Sigmoid colon (tissue), 6 donors: ENCODE measurements at regions not wholly inside any gene's neighbourhood (a gene's known extent, or its start where the extent isn't known, plus 50 kb on each side); places are given as distances from the start of the nearest gene placed in this dataset.

Experiments used
- DNase-seq: peaks from one replicate; pipeline ENCODE4 v3.0.0-alpha.2; 2019
- H3K27ac ChIP-seq, 4 donors: fragments of 200-600 bp; sonication (generic); one replicate each; pipeline ENCODE4 v1.5.1; 2016 to 2019; ENCODE audit warnings: mild to moderate bottlenecking in 1 of 4
- H3K27me3 ChIP-seq, 3 donors: fragments of 200-600 bp; sonication (generic); one replicate each; pipeline ENCODE4 v1.5.1; 2019; ENCODE audit warnings: mild to moderate bottlenecking in 1 of 3
- H3K36me3 ChIP-seq, 4 donors: fragments of 200-600 bp; sonication (generic); one replicate each; pipeline ENCODE4 v1.5.1; 2016 to 2019
- H3K4me1 ChIP-seq, 4 donors: fragments of 200-600 bp; sonication (generic); one replicate each; pipeline ENCODE4 v1.5.1; 2017 to 2019
- H3K4me3 ChIP-seq, 4 donors: fragments of 200-600 bp; sonication (generic); one replicate each; pipeline ENCODE4 v1.5.1; 2017 to 2019; ENCODE audit warnings: mild to moderate bottlenecking in 2 of 4, moderate library complexity in 1 of 4
- H3K9me3 ChIP-seq, 4 donors: fragments of 200-600 bp in 3 of 4; sonication (generic) in 3 of 4; one replicate each; pipeline versions ENCODE4 v1.5.1 to v1.6.1; 2013 to 2019
- EP300 ChIP-seq, 4 donors: sonication (generic); formaldehyde crosslinking; IDR thresholded peaks; one replicate each; pipeline ENCODE4 v1.6.1; 2017; ENCODE audit warnings: antibody characterized with exemption in 4 of 4
- POLR2A ChIP-seq, 2 donors: fragments of 450-650 bp; IDR thresholded peaks; one replicate each; pipeline ENCODE4 v1.6.1; 2016; ENCODE audit warnings: antibody characterized with exemption in 2 of 2, mild to moderate bottlenecking in 2 of 2, moderate library complexity in 2 of 2
- POLR2AphosphoS5 ChIP-seq, 4 donors: sonication (generic); formaldehyde crosslinking; IDR thresholded peaks; one replicate each; pipeline ENCODE4 v1.6.1; 2017; ENCODE audit warnings: antibody characterized with exemption in 4 of 4
- WGBS, 2 donors: extraction: QIAGEN DNeasy Blood & Tissue Kit; methylation state at CpG; one replicate each; pipeline ENCODE4 v1.1.7; 2013; 5-methylcytosine and 5-hydroxymethylcytosine counted together
- intact Hi-C: fragments of 100-400 bp; cut with DNase I; formaldehyde crosslinking; loops from one replicate; pipeline ENCODE4 v1.15.1; 2023
- TF ChIP-seq, protein P1 (sequence below), 4 experiments: fragments of 450-650 bp in 3 of 4; fragments of 200-600 bp in 1 of 4; IDR thresholded peaks; one replicate each; pipeline ENCODE4 v1.5.1; 2016 to 2019; ENCODE audit warnings: antibody characterized with exemption in 4 of 4, mild to moderate bottlenecking in 3 of 4, moderate library complexity in 2 of 4
- donor health status: healthy with polysubstance abuse.
- donor health status: healthy.

DNA sequence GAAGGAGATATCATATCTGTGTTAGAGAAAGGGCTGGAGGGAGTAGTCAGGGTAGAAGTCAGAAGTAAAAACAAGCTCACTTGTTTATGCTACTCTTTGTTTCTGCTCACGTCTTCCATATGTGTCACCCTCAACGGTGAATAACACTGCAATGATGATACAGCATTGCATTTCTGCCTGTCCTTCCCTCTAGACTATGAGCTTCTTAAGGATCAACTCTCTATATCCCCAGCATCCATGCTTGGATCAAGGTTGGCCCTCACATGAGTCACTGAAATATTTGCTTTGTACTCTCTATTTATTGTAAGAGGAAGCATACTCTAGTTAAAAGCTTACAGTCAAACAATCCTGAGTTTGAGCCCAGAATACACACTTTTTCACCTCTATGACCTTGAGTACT lies 406.0 kb downstream of the RFC3 start:
- WGBS, 2 donors, result 82 to 92% methylated on average over 2 of the region's 2 CpGs
- Histone ChIP-seq H3K4me1 (peaks cover 0 to 4% (median 0%) of the 10 kb centered on the region in 4 donors), H3K4me3 (no peak overlapping the region), H3K36me3 (no peaks in the 10 kb centered on the region), H3K27ac (no peak overlapping the region), H3K9me3 (no peaks in the 10 kb centered on the region), H3K27me3 (no peaks in the 10 kb centered on the region)
- intact Hi-C loops, result no loop called here
- no peak for TF ChIP-seq POLR2A (IDR thresholded peaks at IDR 0.05)
- no peak for TF ChIP-seq EP300 (IDR thresholded peaks at IDR 0.05)
- no peak for TF ChIP-seq POLR2AphosphoS5 (IDR thresholded peaks at IDR 0.05)
- TF ChIP-seq, protein P1, sequence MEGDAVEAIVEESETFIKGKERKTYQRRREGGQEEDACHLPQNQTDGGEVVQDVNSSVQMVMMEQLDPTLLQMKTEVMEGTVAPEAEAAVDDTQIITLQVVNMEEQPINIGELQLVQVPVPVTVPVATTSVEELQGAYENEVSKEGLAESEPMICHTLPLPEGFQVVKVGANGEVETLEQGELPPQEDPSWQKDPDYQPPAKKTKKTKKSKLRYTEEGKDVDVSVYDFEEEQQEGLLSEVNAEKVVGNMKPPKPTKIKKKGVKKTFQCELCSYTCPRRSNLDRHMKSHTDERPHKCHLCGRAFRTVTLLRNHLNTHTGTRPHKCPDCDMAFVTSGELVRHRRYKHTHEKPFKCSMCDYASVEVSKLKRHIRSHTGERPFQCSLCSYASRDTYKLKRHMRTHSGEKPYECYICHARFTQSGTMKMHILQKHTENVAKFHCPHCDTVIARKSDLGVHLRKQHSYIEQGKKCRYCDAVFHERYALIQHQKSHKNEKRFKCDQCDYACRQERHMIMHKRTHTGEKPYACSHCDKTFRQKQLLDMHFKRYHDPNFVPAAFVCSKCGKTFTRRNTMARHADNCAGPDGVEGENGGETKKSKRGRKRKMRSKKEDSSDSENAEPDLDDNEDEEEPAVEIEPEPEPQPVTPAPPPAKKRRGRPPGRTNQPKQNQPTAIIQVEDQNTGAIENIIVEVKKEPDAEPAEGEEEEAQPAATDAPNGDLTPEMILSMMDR (IDR thresholded peaks at IDR 0.05), result no peak
- no peak for DNase-seq

DNA sequence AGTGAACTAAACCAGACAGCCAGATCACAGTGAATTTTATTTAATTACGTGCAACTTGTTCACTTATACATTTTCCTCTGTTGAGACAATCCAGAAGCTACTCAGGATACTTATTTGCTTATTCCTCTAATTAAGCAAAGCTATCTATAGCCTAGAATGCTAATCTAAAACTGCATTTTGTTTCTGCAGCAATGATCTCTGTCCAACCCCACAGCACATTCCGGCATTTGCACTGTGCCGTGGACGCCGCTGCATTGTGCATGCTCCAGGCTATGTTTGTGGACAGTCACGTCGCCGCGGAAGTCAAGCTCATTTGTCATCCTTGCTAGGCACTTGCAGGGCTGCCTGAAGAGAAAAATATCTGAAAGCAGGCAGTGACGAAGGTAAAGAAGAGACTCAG lies 406.9 kb downstream of the RFC3 start:
- TF ChIP-seq, protein P1 (IDR thresholded peaks at IDR 0.05), result no peak
- TF ChIP-seq POLR2A (IDR thresholded peaks at IDR 0.05) (no peak), EP300 (IDR thresholded peaks at IDR 0.05) (no peak), POLR2AphosphoS5 (IDR thresholded peaks at IDR 0.05) (no peak)
- no peaks in the 10 kb centered on the region for H3K36me3 ChIP-seq
- intact Hi-C loops, result no loop called here
- H3K27ac ChIP-seq, result no peak overlapping the region
- no peak overlapping the region for H3K4me3 ChIP-seq
- 92 to 96% methylated on average over 10 of the region's 10 CpGs for whole genome bisulfite sequencing, 2 donors
- no peaks in the 10 kb centered on the region for H3K9me3 ChIP-seq
- H3K27me3 ChIP-seq, result no peaks in the 10 kb centered on the region
- peaks cover 0 to 4% (median 0%) of the 10 kb centered on the region in 4 donors for H3K4me1 ChIP-seq
- DNase-seq, result no peak

DNA sequence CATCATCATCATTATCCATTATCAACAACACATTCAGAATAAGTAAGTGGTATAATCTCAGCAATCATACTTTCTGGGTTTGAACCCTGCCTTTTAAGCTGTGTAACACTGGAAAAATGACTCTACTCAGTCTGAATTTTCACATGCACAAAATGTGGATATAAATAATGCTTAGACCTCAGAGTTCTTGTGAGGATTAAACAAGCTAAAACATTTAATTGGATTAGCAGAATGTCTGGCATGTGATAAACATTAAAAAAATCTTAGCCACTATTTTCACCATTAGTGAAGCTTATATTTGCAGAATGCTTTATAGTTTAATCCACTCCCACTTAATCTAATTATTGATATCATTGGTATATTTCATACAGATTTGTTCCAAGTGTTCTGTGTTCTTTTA lies 412.3 kb downstream of the RFC3 start:
- Histone ChIP-seq H3K27ac (no peak overlapping the region), H3K4me1 (no peaks in the 10 kb centered on the region), H3K9me3 (no peaks in the 10 kb centered on the region), H3K27me3 (no peaks in the 10 kb centered on the region), H3K4me3 (no peak overlapping the region), H3K36me3 (no peaks in the 10 kb centered on the region)
- intact Hi-C loops, result no loop called here
- DNase-seq, result no peak
- TF ChIP-seq EP300 (IDR thresholded peaks at IDR 0.05), result no peak

DNA sequence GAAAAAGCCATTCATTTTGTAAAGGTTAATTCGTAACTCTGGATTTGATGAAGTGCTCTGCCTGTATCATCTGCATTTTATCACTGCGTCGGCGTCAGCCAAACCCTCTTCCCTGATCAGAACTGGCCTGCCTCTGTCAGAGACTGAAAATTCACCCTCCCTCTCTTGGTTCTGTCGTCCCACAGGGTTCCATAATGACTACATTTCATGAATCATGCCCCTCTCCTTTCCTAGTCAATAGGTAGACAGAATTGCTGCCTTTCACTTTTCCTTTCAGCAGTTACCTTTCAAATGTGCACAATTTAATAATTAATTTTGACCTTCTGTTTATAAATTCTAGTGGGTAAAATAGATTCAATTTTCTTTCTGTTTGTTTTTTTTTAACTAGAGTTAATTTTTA lies 423.4 kb downstream of the RFC3 start:
- TF ChIP-seq POLR2AphosphoS5 (IDR thresholded peaks at IDR 0.05) (no peak), POLR2A (IDR thresholded peaks at IDR 0.05) (no peak), EP300 (IDR thresholded peaks at IDR 0.05) (no peak)
- TF ChIP-seq, protein P1 (IDR thresholded peaks at IDR 0.05), result no peak
- 87 to 89% methylated on average over 5 of the region's 5 CpGs for WGBS, 2 donors
- intact Hi-C loops, result no loop called here

DNA sequence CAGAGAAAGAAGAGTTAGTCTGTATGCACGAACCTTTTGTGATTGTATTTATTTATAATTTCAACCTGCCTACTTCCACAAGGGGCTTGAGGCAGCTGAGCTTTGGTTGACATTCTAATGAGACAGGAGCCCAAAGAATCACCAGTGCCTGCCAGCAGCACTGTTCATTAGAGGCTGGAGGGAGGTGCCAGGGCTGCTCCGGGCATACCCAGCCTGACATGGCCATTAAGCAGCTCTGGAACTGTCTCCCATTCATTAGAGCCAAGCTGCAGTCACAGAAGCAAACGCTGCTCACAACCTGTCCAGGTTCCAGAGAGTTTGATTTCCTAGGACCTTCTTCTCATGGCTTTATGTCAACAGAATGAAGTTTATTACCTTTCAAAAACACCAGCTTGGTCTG lies 425.5 kb downstream of the RFC3 start:
- no peaks in the 10 kb centered on the region for H3K27me3 ChIP-seq
- no peak overlapping the region for H3K27ac ChIP-seq
- TF ChIP-seq EP300 (IDR thresholded peaks at IDR 0.05), result no peak
- TF ChIP-seq, protein P1 (IDR thresholded peaks at IDR 0.05), result no peak
- no peak for TF ChIP-seq POLR2AphosphoS5 (IDR thresholded peaks at IDR 0.05)
- TF ChIP-seq POLR2A (IDR thresholded peaks at IDR 0.05), result no peak
- no peaks in the 10 kb centered on the region for H3K36me3 ChIP-seq
- H3K4me1 ChIP-seq, result no peaks in the 10 kb centered on the region
- H3K9me3 ChIP-seq, result no peaks in the 10 kb centered on the region
- no peak overlapping the region for H3K4me3 ChIP-seq
- 43 to 65% methylated on average over 3 of the region's 3 CpGs for WGBS, 2 donors
- intact Hi-C loops, result no loop called here
- DNase-seq, result no peak

More for the DNA sequence above, 423.4 kb downstream of the RFC3 start:
- H3K4me1 ChIP-seq, result no peaks in the 10 kb centered on the region
- H3K9me3 ChIP-seq, result peaks cover 0 to 3% (median 0%) of the 10 kb centered on the region in 4 donors
- DNase-seq, result no peak
- no peaks in the 10 kb centered on the region for H3K36me3 ChIP-seq
- H3K27me3 ChIP-seq, result no peaks in the 10 kb centered on the region
- H3K27ac ChIP-seq, result no peak overlapping the region
- H3K4me3 ChIP-seq, result no peak overlapping the region
